Fibroblast of villous mesenchyme (primary cell): ENCODE measurements at regions not wholly inside any gene's neighbourhood (a gene's known extent, or its start where the extent isn't known, plus 50 kb on each side); places are given as distances from the start of the nearest gene placed in this dataset.
A peak's percentile ranks its signal among the peaks of the same experiment; 100 is the strongest.

Experiments
- DNase-seq: peaks from one replicate; pipeline ENCODE4 v3.0.0-alpha.2; 2010; ENCODE audit warnings: low read depth
- H3K4me3 ChIP-seq: 2 replicates; pipeline ENCODE4 v1.5.1; 2011; ENCODE audit warnings: low read depth, mild to moderate bottlenecking, low read length
- TF ChIP-seq, protein P1 (sequence below): IDR thresholded peaks from 2 replicates; pipeline ENCODE4 v1.5.1; 2012; ENCODE audit warnings: low read depth, mild to moderate bottlenecking, low read length; ENCODE audit not compliant: insufficient read depth

DNA sequence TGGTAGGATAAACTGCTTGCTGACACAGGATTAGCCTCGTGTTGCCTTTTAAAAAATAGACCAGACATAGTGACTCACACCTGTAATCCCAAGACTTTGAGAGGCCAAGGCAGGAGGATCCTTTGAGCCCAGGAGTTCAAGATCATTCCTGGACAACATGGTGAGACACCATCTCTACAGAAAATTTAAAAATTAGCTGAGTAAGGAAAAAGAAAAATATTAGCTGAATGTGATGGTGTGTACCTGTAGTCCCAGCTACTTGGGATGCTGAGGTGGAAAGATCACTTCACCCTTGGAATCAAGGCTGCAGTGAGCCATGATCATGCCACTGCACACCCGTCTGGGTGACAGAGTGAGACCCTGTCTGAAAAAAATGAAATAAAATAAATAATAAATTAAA, 82.0 kb downstream of the ETS2 start:
- H3K4me3 ChIP-seq, result no peak overlapping the region
- TF ChIP-seq, protein P1, sequence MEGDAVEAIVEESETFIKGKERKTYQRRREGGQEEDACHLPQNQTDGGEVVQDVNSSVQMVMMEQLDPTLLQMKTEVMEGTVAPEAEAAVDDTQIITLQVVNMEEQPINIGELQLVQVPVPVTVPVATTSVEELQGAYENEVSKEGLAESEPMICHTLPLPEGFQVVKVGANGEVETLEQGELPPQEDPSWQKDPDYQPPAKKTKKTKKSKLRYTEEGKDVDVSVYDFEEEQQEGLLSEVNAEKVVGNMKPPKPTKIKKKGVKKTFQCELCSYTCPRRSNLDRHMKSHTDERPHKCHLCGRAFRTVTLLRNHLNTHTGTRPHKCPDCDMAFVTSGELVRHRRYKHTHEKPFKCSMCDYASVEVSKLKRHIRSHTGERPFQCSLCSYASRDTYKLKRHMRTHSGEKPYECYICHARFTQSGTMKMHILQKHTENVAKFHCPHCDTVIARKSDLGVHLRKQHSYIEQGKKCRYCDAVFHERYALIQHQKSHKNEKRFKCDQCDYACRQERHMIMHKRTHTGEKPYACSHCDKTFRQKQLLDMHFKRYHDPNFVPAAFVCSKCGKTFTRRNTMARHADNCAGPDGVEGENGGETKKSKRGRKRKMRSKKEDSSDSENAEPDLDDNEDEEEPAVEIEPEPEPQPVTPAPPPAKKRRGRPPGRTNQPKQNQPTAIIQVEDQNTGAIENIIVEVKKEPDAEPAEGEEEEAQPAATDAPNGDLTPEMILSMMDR, result no peak
- DNase-seq, result no peak

- TF ChIP-seq, protein P1, result no peak
- no peak overlapping the region for H3K4me3 ChIP-seq
- no peak for DNase-seq
Observed at GRCh38 chr21:38887062-38887686, 81.4 kb downstream of the ETS2 start.

DNA sequence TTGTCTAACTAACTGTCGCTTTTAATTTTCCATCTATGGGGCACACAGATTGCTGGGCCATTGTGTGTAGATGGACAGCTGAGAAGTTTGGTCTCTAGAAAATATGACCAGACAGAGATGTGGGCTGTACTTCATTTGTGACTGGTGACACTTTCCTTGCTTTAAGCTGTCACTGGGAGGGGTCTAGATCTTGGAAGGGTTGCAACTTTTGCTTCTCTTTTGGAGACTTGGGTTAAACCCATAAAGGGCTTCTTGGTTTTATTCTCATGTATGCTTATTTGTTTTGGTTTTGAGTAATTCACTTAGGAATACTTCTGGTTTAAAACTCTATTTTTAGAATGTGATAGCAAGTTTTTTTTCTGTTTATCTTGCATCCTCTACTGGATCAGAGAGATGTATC, 80.2 kb downstream of the ETS2 start:
- TF ChIP-seq, protein P1, result no peak
- no peak for DNase-seq
- no peak overlapping the region for H3K4me3 ChIP-seq

DNA sequence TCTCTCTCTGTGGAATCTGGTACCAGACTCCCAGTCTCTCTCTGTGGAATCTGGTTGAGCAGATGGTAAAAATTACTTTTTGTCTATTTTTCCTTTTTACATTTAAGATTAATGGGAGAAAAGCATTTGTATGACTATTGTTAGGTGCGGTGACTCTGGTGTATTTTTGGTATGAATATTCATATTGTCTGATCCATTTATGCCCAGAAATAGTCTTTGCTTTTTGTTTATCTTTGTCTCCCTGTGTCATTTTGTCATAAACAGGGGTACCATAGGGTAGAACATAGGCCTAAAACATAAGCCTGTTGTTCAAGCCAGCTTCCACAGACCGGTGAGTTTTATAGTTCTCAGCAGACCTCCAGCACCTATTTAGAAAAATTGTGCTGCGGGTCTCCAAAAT, 78.7 kb downstream of the ETS2 start:
- no peak for DNase-seq
- TF ChIP-seq, protein P1, result no peak
- no peak overlapping the region for H3K4me3 ChIP-seq

- DNase-seq, result no peak
- TF ChIP-seq, protein P1, result no peak
- H3K4me3 ChIP-seq, result no peak overlapping the region
Observed at GRCh38 chr21:38883142-38883541, 77.4 kb downstream of the ETS2 start.

DNA sequence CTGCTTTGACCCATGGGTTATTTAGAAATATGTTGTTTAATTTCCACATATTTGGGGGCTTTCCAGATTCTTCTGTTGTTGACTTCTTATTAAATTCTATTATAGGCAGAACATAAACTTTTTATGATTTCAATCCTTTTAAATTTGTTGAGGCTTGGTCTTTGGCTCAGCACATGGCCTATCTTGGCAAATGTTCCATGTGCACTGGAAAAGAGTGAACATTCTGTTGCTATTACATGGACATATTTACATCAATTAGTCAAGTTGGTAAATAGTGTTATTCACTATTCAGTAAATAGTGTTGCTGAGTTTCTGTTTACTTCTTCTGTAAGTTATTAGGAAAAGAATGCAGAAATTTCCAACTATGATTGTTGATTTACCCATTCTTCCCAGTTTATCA, 75.4 kb downstream of the ETS2 start:
- H3K4me3 ChIP-seq, result no peak overlapping the region
- DNase-seq, result peak; percentile 80
- TF ChIP-seq, protein P1, result no peak

DNA sequence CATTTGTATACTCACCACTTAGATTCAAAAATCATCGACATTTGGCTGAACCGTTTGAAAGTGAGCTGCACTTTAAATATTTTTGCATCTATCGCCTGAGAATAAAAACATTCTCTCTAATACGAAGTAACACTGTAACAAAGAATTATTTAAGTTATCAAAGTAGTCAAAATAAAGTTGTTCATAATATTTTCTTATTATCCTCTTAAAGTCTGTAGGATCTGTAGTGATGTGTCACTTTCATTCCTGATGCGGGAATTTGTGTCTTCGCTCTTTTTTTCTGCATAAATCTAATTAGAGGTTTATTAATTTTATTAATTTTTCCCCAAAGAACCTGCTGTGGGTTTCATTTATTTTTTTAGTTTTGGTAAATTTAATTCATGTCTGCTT, 74.8 kb downstream of the ETS2 start:
- TF ChIP-seq, protein P1, result no peak
- no peak for DNase-seq
- H3K4me3 ChIP-seq, result no peak overlapping the region
